CD14-positive monocyte (primary cell): ENCODE measurements at regions not wholly inside any gene's neighbourhood (a gene's known extent, or its start where the extent isn't known, plus 50 kb on each side); places are given as distances from the start of the nearest gene placed in this dataset.

ENCODE experiments used
- DNase-seq, 3 donors: peaks; one replicate each; pipeline ENCODE4 v3.0.0-alpha.2; 2011 to 2022
- H2AFZ ChIP-seq: 2 replicates; pipeline ENCODE4 v1.6.0; 2012; ENCODE audit warnings: mild to moderate bottlenecking, low read depth, low read length, inconsistent platforms; ENCODE audit not compliant: insufficient read depth, poor library complexity, severe bottlenecking
- H3K27ac ChIP-seq, 2 donors: 1 replicate in 1 of 2; 2 replicates in 1 of 2; pipeline ENCODE4 v1.5.1; 2012 to 2013; ENCODE audit warnings: low read length in 2 of 2, control low read depth in 1 of 2, inconsistent platforms in 1 of 2, low read depth in 1 of 2, mild to moderate bottlenecking in 1 of 2
- H3K27me3 ChIP-seq, 2 donors: one replicate each; pipeline versions ENCODE4 v1.6.0 to v1.6.1; 2011 to 2013; ENCODE audit warnings: low read length in 2 of 2; ENCODE audit not compliant: control insufficient read depth in 2 of 2, insufficient read depth in 2 of 2
- H3K36me3 ChIP-seq, 2 donors: replicated peaks in 1 of 2; 1 replicate in 1 of 2; 2 replicates in 1 of 2; pipeline versions ENCODE4 v1.5.1 to v1.6.1; 2012 to 2013; ENCODE audit warnings: low read length in 2 of 2, control low read depth in 1 of 2, inconsistent platforms in 1 of 2, mild to moderate bottlenecking in 1 of 2; ENCODE audit not compliant: insufficient read depth in 2 of 2, control insufficient read depth in 1 of 2
- H3K4me1 ChIP-seq, 2 donors: 1 replicate in 1 of 2; 2 replicates in 1 of 2; pipeline versions ENCODE4 v1.5.1 to v1.6.1; 2012 to 2013; ENCODE audit warnings: low read length in 2 of 2, control low read depth in 1 of 2, inconsistent platforms in 1 of 2, mild to moderate bottlenecking in 1 of 2, moderate library complexity in 1 of 2; ENCODE audit not compliant: insufficient read depth in 2 of 2, control insufficient read depth in 1 of 2
- H3K4me2 ChIP-seq: replicated peaks from 2 replicates; pipeline ENCODE3; 2012; ENCODE audit warnings: low read length, moderate library complexity, mild to moderate bottlenecking; ENCODE audit not compliant: poor library complexity, severe bottlenecking; ENCODE audit errors: extremely low read depth
- H3K4me3 ChIP-seq, 3 experiments: fragments of 200-600 bp in 1 of 3; sonication (generic) in 1 of 3; replicated peaks in 1 of 3; 1 replicate in 2 of 3; 2 replicates in 1 of 3; pipeline ENCODE4 v1.5.1; 2011 to 2013; ENCODE audit warnings: low read length in 3 of 3, mild to moderate bottlenecking in 3 of 3, control low read depth in 2 of 3, low read depth in 2 of 3, inconsistent platforms in 1 of 3, moderate library complexity in 1 of 3
- H3K79me2 ChIP-seq: 2 replicates; pipeline ENCODE4 v1.6.0; 2012; ENCODE audit warnings: mild to moderate bottlenecking, control low read depth, inconsistent platforms, low read length, moderate library complexity; ENCODE audit not compliant: insufficient read depth
- H3K9ac ChIP-seq: 2 replicates; pipeline ENCODE4 v1.6.0; 2017; ENCODE audit warnings: low read length, mild to moderate bottlenecking; ENCODE audit not compliant: insufficient read depth, poor library complexity, severe bottlenecking
- H3K9me3 ChIP-seq, 2 donors: replicated peaks in 1 of 2; 1 replicate in 1 of 2; 2 replicates in 1 of 2; pipeline versions ENCODE4 v1.5.1 to v1.6.1; 2012 to 2013; ENCODE audit warnings: low read length in 2 of 2, control low read depth in 1 of 2; ENCODE audit not compliant: control insufficient read depth in 1 of 2, insufficient read depth in 1 of 2
- H4K20me1 ChIP-seq: 2 replicates; pipeline ENCODE4 v1.6.0; 2012; ENCODE audit warnings: mild to moderate bottlenecking, low read length, control low read depth, moderate library complexity; ENCODE audit not compliant: insufficient read depth
- H3K27ac Mint-ChIP-seq, 7 donors: one replicate each; pipeline ENCODE4 v1.8.0; 2020; ENCODE audit warnings: mild to moderate bottlenecking in 7 of 7, mixed read lengths in 7 of 7, moderate library complexity in 6 of 7, inconsistent platforms in 2 of 7
- H3K27me3 Mint-ChIP-seq, 3 donors: one replicate each; pipeline ENCODE4 v1.8.0; 2021 to 2022; ENCODE audit warnings: low read depth in 3 of 3, mild to moderate bottlenecking in 3 of 3, mixed read lengths in 3 of 3, moderate library complexity in 3 of 3, inconsistent platforms in 1 of 3
- H3K36me3 Mint-ChIP-seq, 2 donors: one replicate each; pipeline ENCODE4 v1.8.0; 2020; ENCODE audit warnings: mixed read lengths in 2 of 2, inconsistent platforms in 1 of 2, mild to moderate bottlenecking in 1 of 2
- H3K4me1 Mint-ChIP-seq: one replicate; pipeline ENCODE4 v1.8.0; 2020; ENCODE audit warnings: mild to moderate bottlenecking, mixed read lengths
- H3K4me3 Mint-ChIP-seq, 2 donors: one replicate each; pipeline ENCODE4 v1.8.0; 2020; ENCODE audit warnings: mild to moderate bottlenecking in 2 of 2, mixed read lengths in 2 of 2, moderate library complexity in 1 of 2
- H3K9me3 Mint-ChIP-seq, 7 donors: one replicate each; pipeline ENCODE4 v1.8.0; 2020 to 2022; ENCODE audit warnings: mixed read lengths in 7 of 7, mild to moderate bottlenecking in 6 of 7, moderate library complexity in 6 of 7, inconsistent platforms in 2 of 7
- WGBS: methylation state at CpG from one replicate; pipeline ENCODE4 v1.1.5; 2013; ENCODE audit warnings: missing lambda C conversion rate; ENCODE audit not compliant: insufficient coverage; 5-methylcytosine and 5-hydroxymethylcytosine counted together
- intact Hi-C, 2 donors: fragments of 100-400 bp; cut with micrococcal nuclease; formaldehyde crosslinking; loops; one replicate each; pipeline versions ENCODE4 v1.15.0 to v1.15.1; 2023
- TF ChIP-seq, protein P1 (sequence below): fragments of 200-600 bp; IDR thresholded peaks from one replicate; pipeline ENCODE4 v1.8.0; 2022; ENCODE audit warnings: antibody characterized with exemption, mild to moderate bottlenecking

DNA sequence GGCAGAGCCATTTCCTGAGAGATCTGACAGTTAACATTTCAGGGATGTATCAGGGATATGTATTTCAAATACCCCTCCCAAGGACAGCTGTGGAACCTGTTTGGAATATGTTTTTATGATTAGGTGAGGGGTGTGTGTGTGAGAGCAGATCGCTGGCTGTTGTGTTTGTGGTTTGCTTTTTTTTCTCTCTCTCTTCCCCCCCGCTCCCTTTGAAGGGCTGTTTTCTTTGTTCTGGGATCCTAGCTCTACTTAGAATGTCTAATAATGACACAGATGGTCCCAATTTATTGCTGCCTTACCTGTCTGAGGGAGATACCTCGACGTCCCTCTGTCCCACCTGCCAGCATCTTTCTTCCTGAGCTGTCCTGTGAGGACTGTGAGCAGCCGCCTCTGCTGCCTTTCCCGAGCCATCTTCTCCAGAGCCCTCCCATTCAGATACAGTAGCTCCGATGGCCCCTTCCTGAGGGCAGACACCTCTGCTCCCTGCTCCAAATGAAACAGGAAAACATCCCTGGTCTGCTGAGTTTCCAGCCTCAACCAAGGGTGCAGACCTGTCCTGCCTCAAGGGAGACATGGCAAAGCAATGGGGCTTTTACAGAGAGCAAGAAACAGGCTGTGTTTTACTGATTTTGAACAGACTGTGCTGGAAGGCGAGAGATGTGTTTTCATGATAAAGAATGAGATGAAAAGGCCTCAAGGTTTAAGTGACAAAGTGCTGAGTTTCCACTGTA, 138.0 kb upstream of the TNR start:
- DNase-seq: no peak
- Mint-ChIP-seq H3K27me3 (peaks cover 2 to 6% (median 5%) of the 10 kb centered on the region in 3 donors), H3K4me3 (no peak overlapping the region), H3K27ac (no peak overlapping the region), H3K9me3 (peaks cover 0 to 3% (median 0%) of the 10 kb centered on the region in 7 donors), H3K36me3 (no peaks in the 10 kb centered on the region), H3K4me1 (no peaks in the 10 kb centered on the region)
- Histone ChIP-seq H3K79me2 (no peaks in the 10 kb centered on the region), H4K20me1 (no peaks in the 10 kb centered on the region), H3K4me2 (no peak overlapping the region), H3K4me3 (no peak overlapping the region), H2AFZ (no peak overlapping the region), H3K36me3 (no peaks in the 10 kb centered on the region), H3K9ac (no peak overlapping the region), H3K9me3 (no peaks in the 10 kb centered on the region), H3K27ac (no peak overlapping the region), H3K27me3 (no peaks in the 10 kb centered on the region), H3K4me1 (no peaks in the 10 kb centered on the region)
- intact Hi-C loops: no loop called here
- 72% methylated on average over 4 of the region's 8 CpGs for whole genome bisulfite sequencing
- TF ChIP-seq, protein P1, sequence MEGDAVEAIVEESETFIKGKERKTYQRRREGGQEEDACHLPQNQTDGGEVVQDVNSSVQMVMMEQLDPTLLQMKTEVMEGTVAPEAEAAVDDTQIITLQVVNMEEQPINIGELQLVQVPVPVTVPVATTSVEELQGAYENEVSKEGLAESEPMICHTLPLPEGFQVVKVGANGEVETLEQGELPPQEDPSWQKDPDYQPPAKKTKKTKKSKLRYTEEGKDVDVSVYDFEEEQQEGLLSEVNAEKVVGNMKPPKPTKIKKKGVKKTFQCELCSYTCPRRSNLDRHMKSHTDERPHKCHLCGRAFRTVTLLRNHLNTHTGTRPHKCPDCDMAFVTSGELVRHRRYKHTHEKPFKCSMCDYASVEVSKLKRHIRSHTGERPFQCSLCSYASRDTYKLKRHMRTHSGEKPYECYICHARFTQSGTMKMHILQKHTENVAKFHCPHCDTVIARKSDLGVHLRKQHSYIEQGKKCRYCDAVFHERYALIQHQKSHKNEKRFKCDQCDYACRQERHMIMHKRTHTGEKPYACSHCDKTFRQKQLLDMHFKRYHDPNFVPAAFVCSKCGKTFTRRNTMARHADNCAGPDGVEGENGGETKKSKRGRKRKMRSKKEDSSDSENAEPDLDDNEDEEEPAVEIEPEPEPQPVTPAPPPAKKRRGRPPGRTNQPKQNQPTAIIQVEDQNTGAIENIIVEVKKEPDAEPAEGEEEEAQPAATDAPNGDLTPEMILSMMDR: no peak

GRCh38 chr1:175878775-175879174, 135.4 kb upstream of the TNR start:
- intact Hi-C loops: no loop called here
- H3K4me1 Mint-ChIP-seq: no peaks in the 10 kb centered on the region
- WGBS: 93% methylated on average over 3 of the region's 8 CpGs

More at GRCh38 chr1:175878775-175879174, 135.4 kb upstream of the TNR start:
- Mint-ChIP-seq H3K4me3 (no peak overlapping the region), H3K27me3 (peaks cover 2 to 6% (median 5%) of the 10 kb centered on the region in 3 donors), H3K36me3 (no peaks in the 10 kb centered on the region), H3K27ac (no peak overlapping the region), H3K9me3 (peaks cover 0 to 3% (median 0%) of the 10 kb centered on the region in 7 donors)
- no peaks in the 10 kb centered on the region for H3K9me3 ChIP-seq
- H4K20me1 ChIP-seq: no peaks in the 10 kb centered on the region
- H3K9ac ChIP-seq: no peak overlapping the region
- H3K4me3 ChIP-seq: no peak overlapping the region
- DNase-seq: no peak
- no peaks in the 10 kb centered on the region for H3K4me1 ChIP-seq
- no peak overlapping the region for H3K4me2 ChIP-seq
- TF ChIP-seq, protein P1: no peak
- H3K36me3 ChIP-seq: no peaks in the 10 kb centered on the region
- no peaks in the 10 kb centered on the region for H3K79me2 ChIP-seq
- H3K27me3 ChIP-seq: no peaks in the 10 kb centered on the region
- no peak overlapping the region for H2AFZ ChIP-seq
- H3K27ac ChIP-seq: no peak overlapping the region
